Keratinocyte (primary cell): ENCODE measurements at regions not wholly inside any gene's neighbourhood (a gene's known extent, or its start where the extent isn't known, plus 50 kb on each side); places are given as distances from the start of the nearest gene placed in this dataset.

Experiments
- DNase-seq: peaks from one replicate; pipeline ENCODE4 v3.0.0-alpha.2; 2011; ENCODE audit warnings: low read depth, missing footprints, low spot score
- FAIRE-seq: peaks from 2 replicates; lab custom pipeline; 2011; peaks lifted over from hg19 to GRCh38; lab: Jason Lieb, UNC
- H2AFZ ChIP-seq: 2 replicates; pipeline ENCODE4 v1.6.0; 2012; ENCODE audit warnings: low read length, control low read depth, inconsistent platforms; ENCODE audit not compliant: control insufficient read depth
- H3K27ac ChIP-seq: 2 replicates; pipeline ENCODE4 v1.5.1; 2011; ENCODE audit warnings: low read length; ENCODE audit not compliant: control insufficient read depth, insufficient read depth
- H3K27me3 ChIP-seq: 3 replicates; pipeline ENCODE4 v1.6.0; 2011; ENCODE audit warnings: low read length; ENCODE audit not compliant: control insufficient read depth, insufficient read depth; ENCODE audit errors: extremely low read depth
- H3K36me3 ChIP-seq, 2 experiments: 2 replicates in 1 of 2; 3 replicates in 1 of 2; pipeline ENCODE4 v1.5.1; 2011; ENCODE audit warnings: low read length in 2 of 2, mild to moderate bottlenecking in 1 of 2; ENCODE audit not compliant: control insufficient read depth in 2 of 2, insufficient read depth in 2 of 2; ENCODE audit errors: extremely low read depth in 1 of 2
- H3K4me1 ChIP-seq: 3 replicates; pipeline ENCODE4 v1.5.1; 2011; ENCODE audit warnings: low read length; ENCODE audit not compliant: control insufficient read depth, insufficient read depth; ENCODE audit errors: extremely low read depth
- H3K4me2 ChIP-seq: 3 replicates; pipeline ENCODE4 v1.6.0; 2011; ENCODE audit warnings: low read depth, low read length; ENCODE audit not compliant: control insufficient read depth, insufficient read depth; ENCODE audit errors: extremely low read depth
- H3K4me3 ChIP-seq, 3 experiments: fragments of 200-600 bp in 1 of 3; sonication (generic) in 1 of 3; 2 replicates in 2 of 3; 3 replicates in 1 of 3; pipeline ENCODE4 v1.5.1; 2011 to 2016; ENCODE audit warnings: low read length in 3 of 3, mild to moderate bottlenecking in 3 of 3, control low read depth in 2 of 3, inconsistent platforms in 1 of 3, low read depth in 1 of 3, mixed read lengths in 1 of 3, mixed run types in 1 of 3, moderate library complexity in 1 of 3; ENCODE audit not compliant: control insufficient read depth in 2 of 3, insufficient read depth in 2 of 3; ENCODE audit errors: extremely low read depth in 1 of 3
- H3K79me2 ChIP-seq: 2 replicates; pipeline ENCODE4 v1.6.0; 2012; ENCODE audit warnings: low read length; ENCODE audit not compliant: control insufficient read depth, insufficient read depth
- H3K9ac ChIP-seq: 3 replicates; pipeline ENCODE4 v1.6.0; 2011; ENCODE audit warnings: low read length; ENCODE audit not compliant: control insufficient read depth, insufficient read depth; ENCODE audit errors: extremely low read depth
- H3K9me1 ChIP-seq: 3 replicates; pipeline ENCODE4 v1.6.0; 2011; ENCODE audit warnings: low read length; ENCODE audit not compliant: control insufficient read depth, insufficient read depth; ENCODE audit errors: extremely low read depth
- H3K9me3 ChIP-seq: 2 replicates; pipeline ENCODE4 v1.5.1; 2012; ENCODE audit warnings: low read depth, low read length; ENCODE audit not compliant: control insufficient read depth
- H4K20me1 ChIP-seq: 3 replicates; pipeline ENCODE4 v1.6.0; 2011; ENCODE audit warnings: low read length; ENCODE audit not compliant: control insufficient read depth, insufficient read depth; ENCODE audit errors: extremely low read depth
- EZH2 ChIP-seq: IDR thresholded peaks from one replicate; pipeline ENCODE4 v1.6.1; 2012; ENCODE audit warnings: inconsistent platforms, mild to moderate bottlenecking, low read length, moderate library complexity
- dilution Hi-C: fragments of 300-500 bp; cut with MboI; formaldehyde crosslinking; loops from one replicate; pipeline ENCODE4 v1.7.0; 2020; ENCODE audit warnings: low sequenced_read_pairs; ENCODE audit not compliant: extremely low pct_ligation_motif_present
- TF ChIP-seq, protein P1 (sequence below), 3 experiments: IDR thresholded peaks in 1 of 3; conservative IDR thresholded peaks in 1 of 3; optimal IDR thresholded peaks in 1 of 3; 2 replicates in 2 of 3; 3 replicates in 1 of 3; pipeline versions ENCODE3 to v1.5.1; 2011; ENCODE audit warnings: low read length in 3 of 3, mild to moderate bottlenecking in 3 of 3, moderate library complexity in 2 of 3, control low read depth in 1 of 3, inconsistent platforms in 1 of 3; ENCODE audit not compliant: insufficient read depth in 2 of 3; ENCODE audit errors: extremely low read depth in 1 of 3

- no peaks in the 10 kb centered on the region for H3K79me2 ChIP-seq
- peaks cover 38% of the 10 kb centered on the region for H3K4me1 ChIP-seq
- H3K27ac ChIP-seq: peak overlapping the region; percentile 18
- no peaks in the 10 kb centered on the region for H3K9me1 ChIP-seq
- FAIRE-seq: no peak
- no peaks in the 10 kb centered on the region for H3K9me3 ChIP-seq
- no peak for DNase-seq
- no peak overlapping the region for H3K9ac ChIP-seq
- H3K27me3 ChIP-seq: no peaks in the 10 kb centered on the region
- H3K4me2 ChIP-seq: peak overlapping the region; percentile 92
- H4K20me1 ChIP-seq: no peaks in the 10 kb centered on the region
- no peak overlapping the region for H3K4me3 ChIP-seq
- H3K36me3 ChIP-seq: no peaks in the 10 kb centered on the region
- no peak for TF ChIP-seq EZH2
- TF ChIP-seq, protein P1, sequence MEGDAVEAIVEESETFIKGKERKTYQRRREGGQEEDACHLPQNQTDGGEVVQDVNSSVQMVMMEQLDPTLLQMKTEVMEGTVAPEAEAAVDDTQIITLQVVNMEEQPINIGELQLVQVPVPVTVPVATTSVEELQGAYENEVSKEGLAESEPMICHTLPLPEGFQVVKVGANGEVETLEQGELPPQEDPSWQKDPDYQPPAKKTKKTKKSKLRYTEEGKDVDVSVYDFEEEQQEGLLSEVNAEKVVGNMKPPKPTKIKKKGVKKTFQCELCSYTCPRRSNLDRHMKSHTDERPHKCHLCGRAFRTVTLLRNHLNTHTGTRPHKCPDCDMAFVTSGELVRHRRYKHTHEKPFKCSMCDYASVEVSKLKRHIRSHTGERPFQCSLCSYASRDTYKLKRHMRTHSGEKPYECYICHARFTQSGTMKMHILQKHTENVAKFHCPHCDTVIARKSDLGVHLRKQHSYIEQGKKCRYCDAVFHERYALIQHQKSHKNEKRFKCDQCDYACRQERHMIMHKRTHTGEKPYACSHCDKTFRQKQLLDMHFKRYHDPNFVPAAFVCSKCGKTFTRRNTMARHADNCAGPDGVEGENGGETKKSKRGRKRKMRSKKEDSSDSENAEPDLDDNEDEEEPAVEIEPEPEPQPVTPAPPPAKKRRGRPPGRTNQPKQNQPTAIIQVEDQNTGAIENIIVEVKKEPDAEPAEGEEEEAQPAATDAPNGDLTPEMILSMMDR (optimal IDR thresholded peaks at IDR 0.05 in 1 of 3, IDR thresholded peaks at IDR 0.05 in 1 of 3, conservative IDR thresholded peaks at IDR 0.05 in 1 of 3; ENCODE audit: extremely low read depth in 1 of 3, insufficient read depth in 2 of 3, low read length in 3 of 3): no peak
- dilution Hi-C loops: no loop called here
- peak overlapping the region; percentile 61 for H2AFZ ChIP-seq
Observed at GRCh38 chr2:111698089-111698488, 185.9 kb downstream of the ANAPC1 start.

DNA sequence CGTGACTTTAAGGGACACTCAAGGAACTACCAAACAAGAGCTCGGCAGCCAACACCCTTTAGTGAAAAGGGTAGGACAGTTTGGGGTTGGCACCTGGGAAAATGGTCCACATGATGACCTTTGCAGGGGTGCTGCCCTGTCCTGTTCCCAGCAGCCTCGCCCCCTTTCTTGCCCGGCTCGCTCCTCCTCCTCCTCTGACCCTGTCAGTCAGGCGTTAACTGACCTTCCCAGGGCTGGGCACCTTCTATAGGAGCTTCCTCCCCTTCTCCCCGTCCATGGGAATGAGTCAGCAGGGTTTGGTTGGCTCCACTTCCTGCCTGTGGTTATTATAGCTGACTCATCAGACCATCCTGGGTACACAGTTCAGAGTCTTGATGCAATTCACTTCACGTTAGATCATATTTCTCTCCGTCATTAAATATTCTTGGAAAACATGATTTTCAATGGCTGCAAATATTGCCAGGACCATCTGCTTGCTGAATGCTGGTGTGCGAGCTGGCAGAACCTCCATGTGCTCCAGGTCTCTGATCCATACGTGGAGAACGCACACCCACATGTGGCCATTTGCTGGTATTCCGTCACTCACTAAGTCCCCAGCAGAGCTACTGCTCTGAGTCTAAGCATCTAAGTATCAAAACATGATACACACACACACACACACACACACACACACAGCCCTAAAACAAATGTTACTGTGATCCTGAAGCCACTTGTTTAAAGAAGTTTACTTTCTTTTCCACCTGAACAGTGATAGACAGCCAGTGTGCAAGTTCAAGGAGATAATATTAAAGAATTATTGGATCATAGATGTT is 185.0 kb downstream of the ANAPC1 start:
- FAIRE-seq (peak; percentile 90), DNase-seq (peak; percentile 93)
- peak overlapping the region; percentile 92 for H3K4me2 ChIP-seq
- TF ChIP-seq, protein P1 (optimal IDR thresholded peaks at IDR 0.05 in 1 of 3, IDR thresholded peaks at IDR 0.05 in 1 of 3, conservative IDR thresholded peaks at IDR 0.05 in 1 of 3; ENCODE audit: extremely low read depth in 1 of 3, insufficient read depth in 2 of 3, low read length in 3 of 3): peak; percentile 21 to 80 (median 68)
- no peak for TF ChIP-seq EZH2
- H3K9ac ChIP-seq: peak overlapping the region; percentile 57
- no peaks in the 10 kb centered on the region for H4K20me1 ChIP-seq
- no peaks in the 10 kb centered on the region for H3K27me3 ChIP-seq
- peak overlapping the region; percentile 89 for H3K27ac ChIP-seq
- peak overlapping the region in 2 of 3 experiments; percentile 57 to 62 for H3K4me3 ChIP-seq
- H3K9me1 ChIP-seq: peaks cover 2% of the 10 kb centered on the region
- peak overlapping the region; percentile 74 for H2AFZ ChIP-seq
- peaks cover 41% of the 10 kb centered on the region for H3K4me1 ChIP-seq
- no peaks in the 10 kb centered on the region for H3K36me3 ChIP-seq
- H3K9me3 ChIP-seq: no peaks in the 10 kb centered on the region
- dilution Hi-C loops: no loop called here
- no peaks in the 10 kb centered on the region for H3K79me2 ChIP-seq
